ENCODE measurements at regions not wholly inside any gene's neighbourhood (a gene's known extent, or its start where the extent isn't known, plus 50 kb on each side); places are given as distances from the start of the nearest gene placed in this dataset.

DNA sequence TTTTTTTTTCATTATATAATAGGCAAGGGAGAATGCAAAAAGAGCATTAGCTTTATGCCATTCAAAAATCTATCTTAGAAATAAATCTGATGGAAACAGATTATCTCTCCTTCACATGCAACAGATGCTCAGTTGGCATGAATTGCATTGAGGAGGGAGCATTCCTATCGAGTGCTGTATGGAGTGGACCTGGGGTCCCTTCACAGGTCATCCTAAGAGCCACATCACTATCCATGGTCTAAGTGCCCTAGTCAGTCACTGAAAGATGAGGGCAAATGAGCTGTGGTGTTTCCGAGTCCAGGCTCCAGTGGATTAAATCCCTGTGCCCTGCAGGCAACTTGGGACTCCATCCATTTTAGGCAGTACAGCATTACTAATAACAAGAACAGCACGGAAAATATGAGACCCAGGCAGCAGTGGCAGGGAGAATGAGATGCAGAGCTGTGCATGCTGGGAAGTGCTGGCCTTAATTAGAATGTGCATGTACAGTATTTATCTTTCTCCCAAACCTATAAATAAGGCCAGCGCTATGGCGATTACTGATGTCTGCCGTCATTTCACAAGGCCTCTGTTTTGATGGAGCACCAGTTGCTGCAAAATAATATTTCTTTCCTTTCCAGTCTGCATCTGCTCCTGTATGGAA, 512.3 kb upstream of the PLXNA2 start:
- TF ChIP-seq, protein P1, sequence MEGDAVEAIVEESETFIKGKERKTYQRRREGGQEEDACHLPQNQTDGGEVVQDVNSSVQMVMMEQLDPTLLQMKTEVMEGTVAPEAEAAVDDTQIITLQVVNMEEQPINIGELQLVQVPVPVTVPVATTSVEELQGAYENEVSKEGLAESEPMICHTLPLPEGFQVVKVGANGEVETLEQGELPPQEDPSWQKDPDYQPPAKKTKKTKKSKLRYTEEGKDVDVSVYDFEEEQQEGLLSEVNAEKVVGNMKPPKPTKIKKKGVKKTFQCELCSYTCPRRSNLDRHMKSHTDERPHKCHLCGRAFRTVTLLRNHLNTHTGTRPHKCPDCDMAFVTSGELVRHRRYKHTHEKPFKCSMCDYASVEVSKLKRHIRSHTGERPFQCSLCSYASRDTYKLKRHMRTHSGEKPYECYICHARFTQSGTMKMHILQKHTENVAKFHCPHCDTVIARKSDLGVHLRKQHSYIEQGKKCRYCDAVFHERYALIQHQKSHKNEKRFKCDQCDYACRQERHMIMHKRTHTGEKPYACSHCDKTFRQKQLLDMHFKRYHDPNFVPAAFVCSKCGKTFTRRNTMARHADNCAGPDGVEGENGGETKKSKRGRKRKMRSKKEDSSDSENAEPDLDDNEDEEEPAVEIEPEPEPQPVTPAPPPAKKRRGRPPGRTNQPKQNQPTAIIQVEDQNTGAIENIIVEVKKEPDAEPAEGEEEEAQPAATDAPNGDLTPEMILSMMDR (conservative IDR thresholded peaks at IDR 0.05; ENCODE audit: low read length), result no peak
- TF ChIP-seq EZH2phosphoT487 (IDR thresholded peaks at IDR 0.05; ENCODE audit: borderline replicate concordance, low read depth, low read length), result no peak
